NCI-H524 treated with DMSO at 0.1 percent for 48 hours (cell line): ENCODE measurements at regions not wholly inside any gene's neighbourhood (a gene's known extent, or its start where the extent isn't known, plus 50 kb on each side); places are given as distances from the start of the nearest gene placed in this dataset.
A peak's percentile ranks its signal among the peaks of the same experiment; 100 is the strongest.
"Not testable (repeated sequence)": the region's sequence is repeated elsewhere in the genome, so short reads cannot be mapped to it uniquely, and the experiment has no call there.

ENCODE experiments used
- DNase-seq: peaks from one replicate; lab custom pipeline; 2025; lab: John Stamatoyannopoulos, UW

DNA sequence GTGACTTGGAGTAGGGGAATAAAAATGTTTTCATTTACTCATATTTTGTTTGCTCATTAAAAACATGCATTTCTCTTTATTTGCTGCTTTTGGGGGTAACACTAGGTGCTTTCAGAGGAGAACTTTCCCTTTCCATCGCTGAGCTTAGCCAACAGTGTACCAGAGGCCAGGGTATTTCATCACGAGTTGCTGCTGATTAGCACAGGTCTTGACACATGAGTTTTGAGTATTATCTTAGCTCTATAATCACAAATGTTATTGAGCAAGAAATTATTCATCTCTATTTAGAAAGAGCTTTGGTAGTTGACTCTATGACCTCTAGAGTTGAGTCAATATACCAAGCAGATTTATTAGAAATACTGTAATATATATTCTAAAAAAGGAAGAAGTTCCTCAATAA lies 375.9 kb downstream of the NXPH1 start:
- no peak for DNase-seq

DNA sequence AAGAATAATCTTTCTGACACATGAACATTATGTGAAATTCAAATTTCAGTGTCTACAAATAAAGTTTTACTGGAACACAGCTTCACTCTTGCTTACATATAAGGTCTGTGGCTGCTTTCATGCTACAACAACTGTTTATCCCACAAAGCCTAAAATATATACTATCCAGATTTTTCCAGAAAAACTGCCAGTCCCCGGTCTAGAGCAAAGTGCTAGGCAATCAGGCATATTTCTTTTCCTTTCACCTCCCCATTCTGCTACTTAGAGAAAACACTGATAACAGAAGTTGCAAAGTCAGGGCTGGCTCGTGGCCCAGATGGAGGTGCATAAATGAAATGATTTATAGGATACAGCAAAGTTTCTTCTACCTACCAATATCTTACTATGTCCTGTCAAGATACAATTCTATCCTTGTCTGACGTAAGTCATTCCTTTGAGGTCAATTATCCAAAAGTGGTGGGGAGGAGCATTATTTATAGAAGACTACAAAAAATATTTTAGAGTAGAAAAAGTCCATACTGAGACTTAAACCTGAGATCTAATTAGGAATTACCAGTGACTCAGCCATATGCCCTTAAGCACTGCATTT lies 384.1 kb downstream of the NXPH1 start:
- peak; percentile 61 for DNase-seq

DNA sequence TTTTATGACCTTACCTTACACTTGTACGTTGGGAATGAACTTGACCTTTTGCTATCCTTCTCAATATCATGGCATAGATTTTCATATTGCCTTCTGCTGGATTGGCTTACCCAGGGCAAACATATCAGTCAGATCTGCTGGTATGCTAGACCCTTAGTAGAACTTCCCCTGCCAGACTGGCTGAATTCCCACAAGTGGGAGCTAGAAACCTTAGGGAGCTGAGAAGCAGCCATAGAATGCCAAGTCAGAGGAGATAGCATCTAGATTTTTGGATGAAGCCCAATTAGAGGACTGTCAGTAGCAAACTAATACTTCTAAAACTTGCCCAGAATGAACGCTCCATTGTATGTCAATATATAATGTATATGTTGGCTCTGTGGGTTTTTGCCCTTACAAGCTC lies 385.0 kb downstream of the NXPH1 start:
- no peak for DNase-seq

DNA sequence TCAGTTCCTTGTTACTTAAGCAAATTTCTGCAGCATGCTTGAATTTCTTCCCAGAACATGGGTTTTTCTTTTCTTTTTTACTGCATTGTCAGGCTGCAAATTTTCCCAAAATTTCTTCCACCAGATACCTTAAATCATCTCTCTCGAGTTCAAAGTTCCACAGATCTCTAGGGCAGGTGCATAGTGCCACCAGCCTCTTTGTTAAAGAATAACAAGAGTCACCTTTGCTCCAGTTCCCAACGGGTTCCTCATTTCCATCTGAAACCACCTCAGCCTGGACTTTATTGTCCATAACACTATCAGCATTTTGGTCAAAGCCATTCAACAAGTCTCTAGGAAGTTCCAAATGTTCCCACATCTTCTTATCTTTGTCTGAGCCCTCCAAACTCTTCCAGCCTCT lies 389.2 kb downstream of the NXPH1 start:
- DNase-seq = no peak

DNA sequence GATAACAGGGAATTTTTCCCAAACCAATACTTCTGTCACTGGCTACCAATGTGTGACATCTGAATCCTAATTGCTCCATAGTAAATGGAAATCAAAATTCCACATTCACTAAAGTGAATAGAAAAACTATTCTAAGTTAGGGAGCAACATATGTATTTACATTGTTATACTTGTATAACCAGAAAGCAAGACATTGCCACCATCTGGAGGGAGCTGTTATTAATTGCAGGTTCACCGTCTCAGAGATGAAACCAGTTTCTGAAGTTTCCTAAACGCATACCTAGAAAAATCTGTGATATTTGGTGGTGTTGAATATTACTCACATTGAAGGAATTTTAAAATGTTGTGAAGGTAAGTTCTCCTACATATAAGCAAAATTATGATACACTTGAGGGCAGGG lies 390.1 kb downstream of the NXPH1 start:
- no peak for DNase-seq

DNA sequence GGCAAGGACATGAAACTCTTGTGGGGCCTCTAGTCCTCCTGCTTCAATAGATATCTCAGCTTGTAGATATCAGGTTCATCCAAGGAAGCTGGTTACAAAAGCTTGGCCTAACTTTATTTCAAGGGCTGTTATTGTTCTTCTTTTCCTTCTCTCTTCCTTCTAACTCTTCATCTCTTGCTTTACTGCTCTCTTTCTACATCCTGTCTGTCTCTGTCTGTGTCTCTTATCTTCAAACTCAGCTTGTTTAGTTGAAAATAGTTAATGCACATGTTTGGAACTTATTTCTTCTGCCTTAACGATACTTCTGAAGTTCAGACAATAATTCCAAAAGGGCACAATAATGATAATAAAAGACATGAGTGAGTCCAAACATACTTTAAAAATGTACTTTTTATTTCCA lies 393.9 kb downstream of the NXPH1 start:
- no peak for DNase-seq

DNA sequence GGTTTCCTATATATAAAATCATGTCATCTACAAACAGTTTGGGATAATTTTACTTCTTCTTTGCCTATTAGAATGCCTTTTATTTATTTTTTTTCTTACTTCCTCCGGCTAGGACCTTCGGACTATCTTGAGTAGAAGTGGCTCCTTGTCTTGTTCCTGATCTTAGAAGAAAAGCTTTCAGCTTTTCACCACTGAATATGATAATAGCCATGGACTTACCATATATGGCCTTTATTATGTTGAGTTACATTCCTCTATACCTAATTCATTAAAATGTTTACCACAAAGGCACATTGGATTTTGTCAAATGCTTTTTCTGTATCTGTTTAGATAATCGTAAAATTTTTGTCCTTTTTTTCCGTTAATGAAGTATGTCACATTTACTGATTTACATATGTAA lies 395.7 kb downstream of the NXPH1 start:
- no peak for DNase-seq

DNA sequence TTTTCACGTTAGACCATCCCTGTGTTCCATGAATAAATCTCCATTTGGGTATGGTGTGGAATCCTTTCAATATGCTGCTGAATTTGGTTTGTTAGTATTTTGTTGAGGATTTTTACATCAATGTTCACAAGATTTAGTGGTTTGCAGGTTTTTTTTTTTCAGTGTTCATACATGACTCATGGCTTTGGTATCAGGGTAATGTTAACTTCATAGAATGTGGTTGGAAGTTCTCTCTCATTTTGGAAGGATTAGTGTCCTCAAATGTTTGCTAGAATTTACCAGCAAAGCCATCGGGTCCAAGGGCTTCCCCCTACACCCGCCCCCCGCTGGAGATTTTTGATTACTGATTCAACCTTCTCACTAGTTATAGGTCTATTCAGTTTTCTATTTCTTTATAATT lies 398.0 kb downstream of the NXPH1 start:
- no peak for DNase-seq

DNA sequence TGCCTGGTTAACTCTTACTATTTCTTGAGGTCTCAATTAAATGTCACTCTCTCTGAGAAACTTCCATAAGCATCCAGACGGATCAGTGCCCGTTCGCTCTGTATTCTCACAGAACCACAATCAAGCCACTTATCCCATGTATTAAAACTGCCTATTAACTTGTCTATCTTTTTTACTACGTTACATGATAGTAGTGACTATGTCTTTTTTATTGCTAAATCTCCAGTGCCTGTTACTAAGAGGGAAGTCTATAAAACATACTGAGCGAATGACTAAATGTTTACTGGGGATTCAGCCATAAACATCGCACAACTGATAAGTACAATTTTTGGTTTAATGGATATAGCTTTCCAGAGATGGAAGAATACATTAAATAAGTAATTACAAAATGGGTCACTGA lies 399.9 kb downstream of the NXPH1 start:
- DNase-seq = no peak

DNA sequence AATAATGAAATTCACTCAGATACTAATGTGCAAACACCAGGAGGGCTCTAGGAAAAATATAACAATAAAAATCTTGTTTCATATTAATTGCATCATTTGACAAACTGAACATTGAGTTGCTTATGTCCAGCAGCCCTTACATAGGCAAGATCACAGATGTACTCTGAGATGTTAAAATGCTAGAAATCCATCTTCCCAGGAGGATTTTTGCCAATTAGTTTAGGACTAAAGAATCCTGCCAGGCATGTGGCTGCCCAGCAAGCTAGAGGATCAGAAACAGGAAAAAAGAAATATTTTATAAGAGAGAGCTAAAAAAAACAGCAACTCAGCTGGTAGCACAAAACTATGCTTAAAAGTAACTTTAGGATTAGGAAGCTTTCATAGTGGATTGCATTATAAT lies 407.8 kb downstream of the NXPH1 start:
- no peak for DNase-seq

DNA sequence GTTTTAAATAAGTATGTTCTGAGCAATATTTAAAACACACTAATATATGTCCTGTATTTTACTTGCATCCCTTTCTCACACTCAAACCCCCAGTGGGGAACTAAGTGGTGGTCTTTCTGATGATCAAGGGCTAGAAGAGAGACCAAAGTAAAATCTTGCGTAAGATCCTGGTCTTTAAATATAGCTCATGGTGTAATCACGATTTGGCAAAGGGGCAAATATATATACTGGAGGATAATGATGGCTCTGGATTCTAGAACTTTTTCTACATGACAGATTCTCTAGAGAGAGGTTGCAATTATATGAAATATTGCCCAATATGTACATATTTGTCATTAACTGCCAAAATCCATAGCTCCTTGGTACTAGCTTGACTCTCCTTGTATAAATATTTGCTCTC lies 438.3 kb downstream of the NXPH1 start:
- DNase-seq = no peak

DNA sequence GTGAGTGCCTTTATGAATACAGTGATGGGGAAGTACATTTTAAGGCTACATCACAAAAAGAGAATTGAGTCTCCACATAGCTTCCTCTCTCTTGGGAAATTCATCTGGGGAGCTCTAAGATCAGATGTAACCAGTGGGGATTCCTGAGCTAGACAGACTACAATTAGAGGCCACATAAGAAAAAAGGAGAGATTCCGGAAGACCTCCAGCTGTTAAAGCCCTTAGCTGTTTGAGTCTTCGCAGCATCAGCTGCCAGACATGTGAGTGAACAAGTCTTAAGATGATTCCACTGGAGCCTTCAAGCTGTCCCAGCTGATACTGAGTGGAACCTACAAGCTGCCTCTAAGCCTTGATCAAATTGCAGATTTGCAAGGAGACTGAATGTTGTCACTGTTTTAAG lies 448.5 kb downstream of the NXPH1 start:
- no peak for DNase-seq

DNA sequence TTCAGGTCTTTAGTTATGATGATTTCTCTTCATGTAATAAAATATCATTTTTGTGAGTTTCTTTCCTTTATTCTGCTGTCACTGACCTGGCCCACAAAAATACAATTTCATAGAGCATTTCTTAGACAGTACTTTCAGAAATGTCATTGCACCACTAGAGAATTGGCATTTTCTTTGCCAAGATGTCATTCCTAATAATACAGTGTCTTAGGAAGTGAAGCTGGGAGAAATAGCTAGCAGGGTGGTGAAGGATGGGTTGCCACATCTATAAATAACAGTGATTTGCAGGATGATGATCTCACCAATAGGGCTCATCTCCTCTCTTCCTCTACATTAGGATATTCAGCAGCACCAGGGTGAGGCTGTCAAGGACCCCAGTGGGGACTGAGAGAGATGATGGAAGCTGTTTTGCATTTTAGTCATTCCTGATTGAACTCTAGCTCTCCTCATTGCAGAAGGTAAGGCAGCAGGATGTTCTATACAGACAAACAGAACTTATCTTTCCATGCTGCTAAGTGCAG lies 452.1 kb downstream of the NXPH1 start:
- DNase-seq = no peak

DNA sequence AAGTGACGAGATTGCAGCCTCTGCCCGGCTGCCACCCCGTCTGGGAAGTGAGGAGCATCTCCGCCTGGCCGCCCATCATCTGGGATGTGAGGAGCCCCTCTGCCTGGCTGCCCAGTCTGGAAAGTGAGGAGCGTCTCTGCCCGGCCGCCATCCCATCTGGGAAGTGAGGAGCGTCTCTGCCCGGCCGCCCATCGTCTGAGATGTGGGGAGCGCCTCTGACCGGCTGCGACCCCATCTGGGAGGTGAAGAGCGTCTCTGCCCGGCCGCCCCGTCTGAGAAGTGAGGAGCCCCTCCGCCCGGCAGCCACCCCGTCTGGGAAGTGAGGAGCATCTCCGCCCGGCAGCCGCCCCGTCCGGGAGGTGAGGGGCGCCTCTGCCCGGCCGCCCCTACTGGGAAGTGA lies 456.9 kb downstream of the NXPH1 start:
- DNase-seq = not testable (repeated sequence)

DNA sequence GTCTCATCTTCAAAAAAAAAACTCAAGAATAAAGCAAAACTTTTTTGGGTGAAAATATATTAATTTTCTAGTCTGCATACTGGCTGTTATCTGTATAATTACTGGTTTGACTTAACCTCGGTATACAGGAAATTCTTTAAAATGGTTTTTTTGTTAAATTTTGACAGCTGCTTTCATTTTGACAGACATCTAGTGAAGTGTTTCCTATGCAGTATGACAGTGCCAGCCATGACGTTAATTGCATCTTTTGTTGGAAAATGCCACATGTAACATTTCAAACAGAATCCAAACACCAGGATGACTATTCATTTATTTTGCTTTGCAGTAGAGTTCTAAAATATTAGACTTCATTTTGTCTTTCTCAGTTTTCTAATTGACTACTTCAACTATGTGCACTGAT lies 460.4 kb downstream of the NXPH1 start:
- no peak for DNase-seq

DNA sequence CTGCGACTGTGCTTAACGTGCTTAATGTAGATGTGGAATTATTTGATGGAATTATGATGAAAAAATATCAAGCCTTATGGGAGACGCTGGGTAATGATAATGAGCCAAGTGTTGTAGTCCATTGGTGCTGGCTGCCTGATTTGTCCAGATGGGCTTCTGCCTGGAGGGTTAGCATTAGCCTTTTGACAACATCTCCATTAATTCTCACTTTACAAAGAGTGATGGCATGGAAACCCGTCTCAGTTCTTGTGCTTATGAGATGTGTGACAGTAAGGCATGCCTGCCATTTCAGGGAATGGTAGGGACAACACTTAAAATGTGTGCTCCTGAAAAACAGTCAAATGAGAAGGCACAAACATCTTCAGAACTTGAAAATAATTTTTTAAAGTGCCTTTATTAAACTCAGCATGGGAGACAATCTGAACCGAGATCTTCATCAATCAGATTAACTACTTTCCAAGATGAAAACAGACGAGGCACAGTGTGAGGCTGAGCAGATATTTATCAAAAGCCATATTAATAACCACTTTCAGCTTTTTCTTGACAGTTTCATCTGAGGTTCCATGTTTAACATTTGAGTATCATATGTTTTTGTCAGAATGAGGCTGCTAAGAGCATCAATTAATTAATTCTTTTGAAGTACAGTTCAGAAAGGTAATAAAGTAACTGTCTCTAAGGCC lies 473.1 kb downstream of the NXPH1 start:
- DNase-seq = no peak

DNA sequence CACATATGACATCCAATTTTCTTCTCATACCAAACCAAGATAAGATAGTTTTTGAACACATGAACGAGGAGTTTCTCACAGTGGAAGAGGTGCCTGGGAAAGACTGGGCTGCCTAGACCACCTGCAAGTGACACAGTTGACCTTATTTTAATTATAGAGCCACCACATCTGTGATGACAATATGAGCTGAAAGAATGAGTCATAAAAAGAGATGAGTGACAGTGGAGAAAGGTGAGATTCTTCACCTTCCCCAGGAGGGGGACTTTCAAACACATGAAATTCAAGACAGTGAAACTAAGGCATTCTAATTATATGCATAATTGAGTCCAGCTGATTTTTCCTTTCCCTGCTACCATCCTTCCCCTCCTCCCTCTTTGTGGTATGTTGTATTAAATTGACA lies 475.5 kb downstream of the NXPH1 start:
- DNase-seq = no peak

DNA sequence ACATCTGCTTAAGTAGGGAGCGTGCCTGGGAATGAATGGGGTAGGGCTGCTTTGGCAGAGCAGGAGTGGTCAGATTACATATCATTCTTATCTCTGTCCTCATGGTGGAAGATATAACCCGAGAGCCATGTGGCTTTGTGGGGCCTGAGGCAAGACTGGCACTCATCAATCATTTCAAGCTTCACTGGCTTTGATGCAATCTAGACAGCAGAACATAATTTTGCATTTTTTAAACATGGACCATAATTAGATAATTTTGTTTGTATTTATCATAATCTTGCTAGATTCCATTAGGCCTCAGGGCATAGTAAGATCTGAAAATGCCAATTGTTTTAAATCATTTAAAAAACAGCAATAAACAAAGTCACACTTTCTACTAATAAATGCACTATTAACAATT lies 480.3 kb downstream of the NXPH1 start:
- no peak for DNase-seq

DNA sequence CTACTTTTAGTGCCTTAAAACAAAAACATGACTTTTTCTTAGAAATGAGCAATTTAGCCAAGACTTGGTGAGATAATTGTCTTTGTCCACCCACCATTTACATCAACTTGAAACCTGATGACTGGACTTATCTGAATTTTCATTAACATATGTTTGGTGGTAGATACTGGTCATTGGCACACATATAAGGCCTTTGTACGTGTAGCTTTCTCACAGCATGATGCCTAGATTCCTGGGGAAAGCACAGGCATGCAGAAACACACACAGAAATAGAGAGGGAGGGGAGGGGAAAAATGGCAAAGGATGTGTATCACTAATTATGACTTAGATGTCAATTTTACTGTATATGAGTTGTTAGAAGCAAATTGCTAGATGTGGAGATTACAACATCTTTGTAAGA lies 488.4 kb downstream of the NXPH1 start:
- DNase-seq = no peak

DNA sequence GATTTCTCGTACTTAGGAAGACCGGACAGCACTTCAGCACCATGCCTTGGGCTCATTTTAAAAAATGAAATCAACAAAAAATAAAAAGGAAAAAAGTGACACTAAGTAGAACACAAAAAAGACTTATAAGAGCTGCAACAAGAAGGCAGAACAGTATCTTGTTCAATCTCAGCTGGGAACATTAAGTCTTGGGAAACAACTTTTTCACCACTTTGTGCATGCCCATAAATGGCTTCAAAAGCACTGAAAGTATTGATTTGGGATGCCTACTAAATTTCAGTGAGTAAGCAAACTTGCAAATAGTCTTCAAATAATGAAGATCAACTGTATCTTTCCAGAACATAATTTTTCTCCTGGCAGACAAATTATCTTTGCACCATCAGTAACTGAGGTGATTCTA lies 489.3 kb downstream of the NXPH1 start:
- no peak for DNase-seq

DNA sequence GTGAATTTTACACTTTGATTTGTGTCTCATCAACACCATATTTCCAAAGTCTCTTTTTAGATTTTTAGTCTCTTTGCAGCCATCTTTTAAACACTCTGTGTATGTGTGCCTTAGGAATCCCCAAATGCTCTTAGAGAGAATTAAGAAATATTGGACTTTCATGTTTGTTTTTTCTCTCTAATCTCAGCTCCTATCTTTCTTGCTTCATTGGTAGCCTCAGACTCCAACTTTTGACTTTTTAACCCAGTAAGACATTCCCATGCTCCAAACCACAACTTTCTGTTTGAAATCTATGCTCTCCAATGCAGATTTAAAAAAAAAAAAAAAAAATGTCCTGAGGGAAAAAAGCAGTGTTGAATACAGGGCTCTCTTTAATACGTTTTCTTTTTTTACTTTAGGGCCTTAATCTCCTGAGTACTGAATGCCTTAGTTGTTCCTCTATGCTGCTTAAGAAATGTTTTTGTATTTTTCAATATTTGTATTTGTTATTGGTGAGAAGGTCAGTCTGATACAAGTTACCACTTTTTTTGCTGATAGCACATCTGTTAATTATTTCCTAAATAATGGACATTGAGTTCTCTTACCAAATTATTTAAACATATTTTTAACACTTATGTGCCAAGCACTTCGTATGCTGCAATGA lies 489.9 kb downstream of the NXPH1 start:
- DNase-seq = no peak

DNA sequence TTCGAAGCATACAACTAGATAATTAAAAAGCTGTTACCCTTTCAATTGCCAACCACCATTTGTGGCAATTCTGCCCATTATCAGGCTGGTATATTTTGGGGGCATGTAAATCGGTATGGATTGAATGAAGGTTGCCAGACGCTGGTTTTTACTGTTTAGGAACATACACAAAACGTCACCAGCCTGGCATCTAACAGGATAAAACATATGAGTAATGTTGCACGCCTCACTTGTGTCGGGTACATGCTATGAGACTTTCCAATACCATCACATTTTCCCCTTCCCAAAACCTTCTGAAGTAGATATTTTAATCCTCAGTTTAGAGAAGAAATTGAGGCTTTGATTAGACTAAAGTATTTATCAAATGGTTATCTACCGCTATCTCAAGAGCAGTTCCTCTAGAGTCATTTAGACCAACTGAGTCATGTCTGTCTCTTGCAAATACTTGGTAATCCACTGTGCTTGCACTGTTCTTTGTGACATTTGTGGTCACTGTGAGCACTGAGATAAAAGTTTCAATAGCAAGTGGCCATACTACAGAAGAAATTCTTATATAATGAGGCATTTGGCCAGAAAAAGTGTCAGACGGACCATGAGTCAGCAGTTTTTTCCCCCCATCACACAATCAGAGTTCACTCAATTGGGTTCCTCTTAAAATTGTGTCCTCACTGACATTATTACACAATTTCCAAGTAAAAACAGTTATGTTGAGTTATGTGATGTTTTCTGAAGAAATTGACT lies 498.7 kb downstream of the NXPH1 start:
- no peak for DNase-seq

DNA sequence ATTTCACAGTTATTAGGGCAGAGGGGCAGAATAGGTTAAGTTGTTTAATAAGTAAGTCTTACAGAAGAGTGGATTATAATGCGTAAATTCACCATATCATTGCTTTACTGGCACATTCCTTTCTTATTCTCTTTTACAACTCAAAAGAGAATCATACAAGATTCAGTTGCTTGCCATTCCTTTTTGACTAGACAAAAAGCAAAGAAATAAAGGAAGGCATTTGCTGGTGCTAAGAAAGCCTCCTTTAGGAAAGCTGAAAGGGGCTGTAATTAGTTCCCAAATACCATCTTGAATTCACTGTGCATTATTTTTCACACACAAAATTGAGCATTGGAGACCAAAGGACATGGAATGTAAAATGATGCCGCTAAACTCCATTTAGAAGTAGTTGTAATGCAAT lies 499.3 kb downstream of the NXPH1 start:
- DNase-seq = no peak
